ENCODE measurements at regions not wholly inside any gene's neighbourhood (a gene's known extent, or its start where the extent isn't known, plus 50 kb on each side); places are given as distances from the start of the nearest gene placed in this dataset.

- Histone ChIP-seq H3K4me1 (ENCODE audit: insufficient read depth, low read length, poor library complexity, severe bottlenecking) (no peaks in the 10 kb centered on the region), H2AFZ (ENCODE audit: low read length) (no peak overlapping the region), H3K9ac (ENCODE audit: low read depth, low read length, poor library complexity, severe bottlenecking) (no peak overlapping the region), H3K4me3 (ENCODE audit: low read length, poor library complexity, severe bottlenecking) (no peak overlapping the region), H3K4me2 (ENCODE audit: low read depth, low read length, poor library complexity, severe bottlenecking) (no peak overlapping the region), H3K36me3 (ENCODE audit: insufficient read depth, low read length) (no peaks in the 10 kb centered on the region), H3K9me3 (ENCODE audit: insufficient read depth, low read depth, low read length) (no peaks in the 10 kb centered on the region), H3K9me2 (replicated peaks; ENCODE audit: low read depth, low read length) (no peaks in the 10 kb centered on the region), H3K27me3 (ENCODE audit: insufficient read depth, low read length, poor library complexity, severe bottlenecking) (no peaks in the 10 kb centered on the region), H3K79me2 (ENCODE audit: insufficient read depth, low read length) (no peaks in the 10 kb centered on the region), H4K20me1 (ENCODE audit: insufficient read depth, low read length, poor library complexity, severe bottlenecking) (no peaks in the 10 kb centered on the region), H3F3A (ENCODE audit: low read depth) (no peaks in the 10 kb centered on the region)
- no peak for TF ChIP-seq EZH2phosphoT487 (IDR thresholded peaks at IDR 0.05; ENCODE audit: borderline replicate concordance)
- TF ChIP-seq, protein P1, sequence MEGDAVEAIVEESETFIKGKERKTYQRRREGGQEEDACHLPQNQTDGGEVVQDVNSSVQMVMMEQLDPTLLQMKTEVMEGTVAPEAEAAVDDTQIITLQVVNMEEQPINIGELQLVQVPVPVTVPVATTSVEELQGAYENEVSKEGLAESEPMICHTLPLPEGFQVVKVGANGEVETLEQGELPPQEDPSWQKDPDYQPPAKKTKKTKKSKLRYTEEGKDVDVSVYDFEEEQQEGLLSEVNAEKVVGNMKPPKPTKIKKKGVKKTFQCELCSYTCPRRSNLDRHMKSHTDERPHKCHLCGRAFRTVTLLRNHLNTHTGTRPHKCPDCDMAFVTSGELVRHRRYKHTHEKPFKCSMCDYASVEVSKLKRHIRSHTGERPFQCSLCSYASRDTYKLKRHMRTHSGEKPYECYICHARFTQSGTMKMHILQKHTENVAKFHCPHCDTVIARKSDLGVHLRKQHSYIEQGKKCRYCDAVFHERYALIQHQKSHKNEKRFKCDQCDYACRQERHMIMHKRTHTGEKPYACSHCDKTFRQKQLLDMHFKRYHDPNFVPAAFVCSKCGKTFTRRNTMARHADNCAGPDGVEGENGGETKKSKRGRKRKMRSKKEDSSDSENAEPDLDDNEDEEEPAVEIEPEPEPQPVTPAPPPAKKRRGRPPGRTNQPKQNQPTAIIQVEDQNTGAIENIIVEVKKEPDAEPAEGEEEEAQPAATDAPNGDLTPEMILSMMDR (conservative IDR thresholded peaks at IDR 0.05; ENCODE audit: low read length) = no peak
These were observed 255.6 kb downstream of the PREX1 start for GRCh38 chr20:48571949-48572847.

GRCh38 chr20:48569679-48570078, 258.1 kb downstream of the PREX1 start:
- TF ChIP-seq, protein P1 (conservative IDR thresholded peaks at IDR 0.05; ENCODE audit: low read length) = no peak
- TF ChIP-seq EZH2phosphoT487 (IDR thresholded peaks at IDR 0.05; ENCODE audit: borderline replicate concordance) = no peak
- Histone ChIP-seq H3K4me1 (ENCODE audit: insufficient read depth, low read length, poor library complexity, severe bottlenecking) (no peaks in the 10 kb centered on the region), H3K9me2 (replicated peaks; ENCODE audit: low read depth, low read length) (no peaks in the 10 kb centered on the region), H3K4me2 (ENCODE audit: low read depth, low read length, poor library complexity, severe bottlenecking) (no peak overlapping the region), H3K36me3 (ENCODE audit: insufficient read depth, low read length) (no peaks in the 10 kb centered on the region), H3K4me3 (ENCODE audit: low read length, poor library complexity, severe bottlenecking) (no peak overlapping the region), H3F3A (ENCODE audit: low read depth) (no peaks in the 10 kb centered on the region), H2AFZ (ENCODE audit: low read length) (no peak overlapping the region), H3K79me2 (ENCODE audit: insufficient read depth, low read length) (no peaks in the 10 kb centered on the region), H4K20me1 (ENCODE audit: insufficient read depth, low read length, poor library complexity, severe bottlenecking) (no peaks in the 10 kb centered on the region), H3K9me3 (ENCODE audit: insufficient read depth, low read depth, low read length) (no peaks in the 10 kb centered on the region), H3K27me3 (ENCODE audit: insufficient read depth, low read length, poor library complexity, severe bottlenecking) (no peaks in the 10 kb centered on the region), H3K9ac (ENCODE audit: low read depth, low read length, poor library complexity, severe bottlenecking) (no peak overlapping the region)

GRCh38 chr20:48568520-48568919, 259.3 kb downstream of the PREX1 start:
- Histone ChIP-seq H3K4me3 (ENCODE audit: low read length, poor library complexity, severe bottlenecking) (no peak overlapping the region), H3K4me2 (ENCODE audit: low read depth, low read length, poor library complexity, severe bottlenecking) (no peak overlapping the region), H3K36me3 (ENCODE audit: insufficient read depth, low read length) (no peaks in the 10 kb centered on the region), H3K9me2 (replicated peaks; ENCODE audit: low read depth, low read length) (no peaks in the 10 kb centered on the region), H3K9me3 (ENCODE audit: insufficient read depth, low read depth, low read length) (no peaks in the 10 kb centered on the region), H3K4me1 (ENCODE audit: insufficient read depth, low read length, poor library complexity, severe bottlenecking) (no peaks in the 10 kb centered on the region), H3F3A (ENCODE audit: low read depth) (no peaks in the 10 kb centered on the region), H3K9ac (ENCODE audit: low read depth, low read length, poor library complexity, severe bottlenecking) (no peak overlapping the region), H2AFZ (ENCODE audit: low read length) (no peak overlapping the region), H4K20me1 (ENCODE audit: insufficient read depth, low read length, poor library complexity, severe bottlenecking) (no peaks in the 10 kb centered on the region), H3K27me3 (ENCODE audit: insufficient read depth, low read length, poor library complexity, severe bottlenecking) (no peaks in the 10 kb centered on the region), H3K79me2 (ENCODE audit: insufficient read depth, low read length) (no peaks in the 10 kb centered on the region)
- no peak for TF ChIP-seq EZH2phosphoT487 (IDR thresholded peaks at IDR 0.05; ENCODE audit: borderline replicate concordance)
- TF ChIP-seq, protein P1 (conservative IDR thresholded peaks at IDR 0.05; ENCODE audit: low read length) = no peak
